ENCODE measurements at regions not wholly inside any gene's neighbourhood (a gene's known extent, or its start where the extent isn't known, plus 50 kb on each side); places are given as distances from the start of the nearest gene placed in this dataset.

DNA sequence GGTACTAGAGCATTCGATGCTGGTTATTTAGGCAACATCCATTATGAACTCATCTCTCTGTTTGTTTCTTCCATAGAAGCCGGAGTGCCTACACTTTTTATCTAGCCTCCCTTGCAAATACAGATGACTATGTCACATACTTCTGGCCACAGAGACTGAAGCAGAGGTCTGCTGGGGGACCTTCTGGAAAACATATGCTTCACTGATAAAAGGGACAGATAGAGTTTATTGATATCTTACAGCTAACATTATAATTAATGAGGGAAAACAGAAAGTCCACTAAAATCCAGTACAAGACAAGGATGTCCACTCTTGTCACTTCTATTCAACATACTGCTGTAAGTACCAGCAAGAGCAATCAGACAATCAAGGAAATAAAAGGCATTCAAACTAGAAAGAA, 104.3 kb upstream of the FAR2 start:
- DNase-seq (ENCODE audit: low spot score): no peak
- TF ChIP-seq, protein P1, sequence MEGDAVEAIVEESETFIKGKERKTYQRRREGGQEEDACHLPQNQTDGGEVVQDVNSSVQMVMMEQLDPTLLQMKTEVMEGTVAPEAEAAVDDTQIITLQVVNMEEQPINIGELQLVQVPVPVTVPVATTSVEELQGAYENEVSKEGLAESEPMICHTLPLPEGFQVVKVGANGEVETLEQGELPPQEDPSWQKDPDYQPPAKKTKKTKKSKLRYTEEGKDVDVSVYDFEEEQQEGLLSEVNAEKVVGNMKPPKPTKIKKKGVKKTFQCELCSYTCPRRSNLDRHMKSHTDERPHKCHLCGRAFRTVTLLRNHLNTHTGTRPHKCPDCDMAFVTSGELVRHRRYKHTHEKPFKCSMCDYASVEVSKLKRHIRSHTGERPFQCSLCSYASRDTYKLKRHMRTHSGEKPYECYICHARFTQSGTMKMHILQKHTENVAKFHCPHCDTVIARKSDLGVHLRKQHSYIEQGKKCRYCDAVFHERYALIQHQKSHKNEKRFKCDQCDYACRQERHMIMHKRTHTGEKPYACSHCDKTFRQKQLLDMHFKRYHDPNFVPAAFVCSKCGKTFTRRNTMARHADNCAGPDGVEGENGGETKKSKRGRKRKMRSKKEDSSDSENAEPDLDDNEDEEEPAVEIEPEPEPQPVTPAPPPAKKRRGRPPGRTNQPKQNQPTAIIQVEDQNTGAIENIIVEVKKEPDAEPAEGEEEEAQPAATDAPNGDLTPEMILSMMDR (IDR thresholded peaks at IDR 0.05; ENCODE audit: extremely low read depth, missing control alignments): no peak

DNA sequence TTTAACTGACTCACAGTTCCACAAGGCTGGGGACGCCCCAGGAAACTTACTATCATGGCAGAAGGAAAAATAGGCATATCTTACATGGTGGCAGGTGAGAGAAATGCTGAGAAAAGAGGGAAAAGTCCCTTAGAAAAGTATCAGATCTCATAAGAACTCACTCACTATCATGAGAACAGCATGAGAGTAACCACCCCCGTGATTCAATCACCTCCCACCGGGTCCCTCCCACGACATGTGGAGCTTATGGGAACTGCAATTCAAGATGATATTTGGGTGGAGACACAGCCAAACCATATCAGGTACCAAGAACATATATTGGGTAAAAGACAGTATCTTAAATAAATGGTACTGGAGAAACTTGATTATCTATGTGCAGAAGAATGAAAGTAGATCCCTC, 100.3 kb upstream of the FAR2 start:
- no peak for DNase-seq (ENCODE audit: low spot score)
- TF ChIP-seq, protein P1 (IDR thresholded peaks at IDR 0.05; ENCODE audit: extremely low read depth, missing control alignments): no peak

- peak; percentile 5 for DNase-seq (ENCODE audit: low spot score)
- TF ChIP-seq, protein P1 (IDR thresholded peaks at IDR 0.05; ENCODE audit: extremely low read depth, missing control alignments): no peak
Observed at GRCh38 chr12:29050503-29050902, 98.6 kb upstream of the FAR2 start.

GRCh38 chr12:29051221-29051620, 97.9 kb upstream of the FAR2 start:
- TF ChIP-seq, protein P1 (IDR thresholded peaks at IDR 0.05; ENCODE audit: extremely low read depth, missing control alignments): no peak
- DNase-seq (ENCODE audit: low spot score): no peak

- peak; percentile 9 for DNase-seq (ENCODE audit: low spot score)
- TF ChIP-seq, protein P1 (IDR thresholded peaks at IDR 0.05; ENCODE audit: extremely low read depth, missing control alignments): no peak
Observed at GRCh38 chr12:29053567-29053966, 95.5 kb upstream of the FAR2 start.

- TF ChIP-seq, protein P1 (IDR thresholded peaks at IDR 0.05; ENCODE audit: extremely low read depth, missing control alignments): no peak
- DNase-seq (ENCODE audit: low spot score): no peak
Observed at GRCh38 chr12:29054858-29055663, 94.0 kb upstream of the FAR2 start.

DNA sequence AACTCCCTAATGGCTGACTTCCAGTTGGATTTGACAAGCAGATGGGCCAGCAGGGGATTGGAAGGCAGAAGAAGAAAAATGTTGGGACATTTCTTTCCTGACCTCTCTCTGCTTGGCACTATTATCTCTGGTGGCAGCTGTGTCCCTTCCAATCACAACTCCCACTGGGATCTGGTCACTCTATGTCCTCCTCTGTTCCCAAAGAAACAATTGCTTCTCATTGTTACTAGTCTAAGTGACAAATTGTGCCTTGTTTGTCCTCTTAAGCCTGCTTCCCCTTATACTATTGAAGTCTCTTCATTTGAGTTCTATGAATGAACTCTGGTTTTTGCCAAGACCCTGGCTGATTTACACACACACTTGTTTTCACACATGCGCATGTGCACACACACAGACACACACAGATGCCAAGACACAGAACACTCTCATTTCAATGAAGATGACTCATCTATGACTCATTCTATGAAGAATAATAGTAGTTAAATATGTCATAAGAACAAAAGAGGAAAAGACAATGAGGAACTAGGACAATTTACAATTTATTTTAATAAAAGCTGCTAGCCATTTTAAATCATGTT, 83.0 kb upstream of the FAR2 start:
- TF ChIP-seq, protein P1 (IDR thresholded peaks at IDR 0.05; ENCODE audit: extremely low read depth, missing control alignments): no peak
- DNase-seq (ENCODE audit: low spot score): no peak
